ENCODE measurements at regions not wholly inside any gene's neighbourhood (a gene's known extent, or its start where the extent isn't known, plus 50 kb on each side); places are given as distances from the start of the nearest gene placed in this dataset.
"Not testable (repeated sequence)": the region's sequence is repeated elsewhere in the genome, so short reads cannot be mapped to it uniquely, and the experiment has no call there.

DNA sequence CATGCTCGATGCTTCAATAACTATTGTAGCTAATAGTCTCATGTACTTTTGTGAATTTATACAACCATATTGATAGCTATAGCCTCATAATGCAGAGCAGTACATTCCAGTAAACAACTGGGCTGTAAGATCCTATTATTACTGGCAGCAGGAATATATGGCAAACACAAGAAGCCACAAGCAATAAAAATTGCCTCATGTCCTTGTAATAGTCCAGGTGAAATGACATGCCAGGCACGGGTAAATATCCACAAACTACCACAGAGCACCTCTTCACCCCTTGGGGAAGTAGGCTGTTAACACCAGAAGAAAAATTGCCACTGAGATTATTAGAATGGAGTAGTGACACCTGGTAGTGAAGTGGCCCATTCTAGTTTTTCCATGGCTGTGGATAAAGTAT is 158.3 kb downstream of the MTX2 start:
- DNase-seq: no peak

DNA sequence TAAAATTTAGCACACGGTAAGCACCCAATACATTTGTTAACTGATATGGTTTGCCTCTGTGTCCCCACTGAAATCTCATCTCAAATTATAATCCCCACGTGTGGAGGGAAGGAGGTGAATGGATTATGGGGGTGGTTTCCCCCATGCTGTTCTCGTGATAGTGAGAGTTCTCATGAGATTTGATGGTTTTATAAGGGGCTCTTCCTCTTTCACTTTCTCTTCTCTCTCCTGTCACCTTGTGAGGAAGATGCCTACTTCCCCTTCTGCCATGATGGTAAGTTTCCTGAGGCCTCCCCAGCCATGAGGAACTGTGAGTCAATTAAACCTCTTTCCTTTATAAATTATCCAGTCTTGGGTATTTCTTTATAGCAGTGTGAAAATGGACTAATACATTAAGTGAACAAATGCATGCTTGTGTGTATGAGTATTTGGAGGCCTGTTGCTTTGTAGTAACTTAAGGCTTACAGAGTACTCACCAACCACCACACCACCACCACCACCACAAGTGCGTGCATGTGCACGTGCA is 159.8 kb downstream of the MTX2 start:
- DNase-seq: not testable (repeated sequence)

DNA sequence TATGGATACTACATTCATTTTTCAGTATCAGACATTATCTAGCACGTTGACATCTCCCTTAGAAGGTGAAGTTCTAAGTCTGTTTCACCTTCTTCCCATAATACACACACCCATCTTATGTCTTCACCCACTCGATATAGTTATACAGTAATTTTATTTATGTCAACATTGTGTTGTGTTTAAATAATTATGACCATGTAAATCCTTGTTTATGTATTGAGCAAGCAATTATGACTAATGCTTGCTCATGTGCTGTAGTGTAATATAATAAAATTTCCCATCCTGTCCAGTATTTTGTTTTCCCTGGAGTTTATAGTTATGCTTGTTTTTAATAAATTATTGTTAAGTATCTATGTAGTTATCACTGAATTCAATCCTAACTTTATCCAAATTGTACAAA is 163.2 kb downstream of the MTX2 start:
- no peak for DNase-seq

DNA sequence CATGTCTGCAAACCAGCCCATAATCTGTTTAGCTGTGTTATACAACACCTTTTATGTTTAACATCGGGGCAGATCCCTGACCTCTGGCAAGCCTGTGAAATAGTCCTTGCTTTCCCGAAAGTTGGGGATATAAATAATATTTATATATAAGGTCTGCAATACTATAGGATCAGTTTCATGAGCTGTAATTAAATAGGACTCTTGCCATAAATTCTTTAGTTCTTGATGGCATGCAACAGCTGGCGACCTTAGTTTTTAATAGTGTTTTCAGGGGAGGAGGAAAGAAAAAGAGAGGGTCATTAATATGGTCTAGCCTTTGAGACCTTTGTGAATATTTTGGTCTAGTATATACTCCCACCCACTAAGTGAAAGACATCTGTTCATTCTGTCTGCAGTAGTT is 166.5 kb downstream of the MTX2 start:
- DNase-seq: no peak

DNA sequence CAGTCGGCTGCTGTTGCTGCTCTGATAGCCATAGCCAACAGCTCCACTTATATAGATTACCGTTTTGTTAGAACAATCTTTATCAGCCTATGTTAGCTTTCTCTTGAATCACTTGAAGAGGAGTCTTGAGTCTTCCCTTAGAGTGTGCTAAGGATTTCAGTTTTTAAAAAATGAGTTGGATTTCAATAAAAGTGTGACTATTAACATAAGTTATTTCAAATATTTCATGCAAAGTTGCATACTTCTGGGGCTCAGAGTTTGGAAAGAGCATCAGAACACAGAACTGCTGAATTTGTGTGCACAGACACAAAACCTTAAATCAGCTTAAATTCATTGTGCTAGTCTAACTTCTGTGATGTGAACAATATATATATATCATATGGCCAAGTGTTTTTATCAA is 174.7 kb downstream of the MTX2 start:
- DNase-seq: no peak

DNA sequence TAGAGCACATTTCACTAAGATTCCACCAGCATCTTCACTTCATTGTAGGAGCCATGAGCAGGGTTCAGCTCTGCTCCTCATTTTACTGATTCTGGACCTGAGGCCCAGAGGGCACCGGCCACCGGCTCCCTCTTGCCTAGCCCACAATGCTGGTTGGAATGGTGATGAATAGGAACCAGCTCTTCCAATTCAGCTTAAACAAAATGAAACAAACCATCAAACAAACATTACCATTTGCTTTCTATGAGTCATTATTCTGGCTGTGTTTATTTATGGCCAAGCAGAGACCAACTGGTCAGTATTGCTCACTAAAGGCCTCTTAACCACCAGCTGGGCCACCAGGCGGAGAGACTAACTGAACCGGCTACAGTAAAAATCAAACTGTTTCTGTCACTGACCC is 176.7 kb downstream of the MTX2 start:
- DNase-seq: no peak

DNA sequence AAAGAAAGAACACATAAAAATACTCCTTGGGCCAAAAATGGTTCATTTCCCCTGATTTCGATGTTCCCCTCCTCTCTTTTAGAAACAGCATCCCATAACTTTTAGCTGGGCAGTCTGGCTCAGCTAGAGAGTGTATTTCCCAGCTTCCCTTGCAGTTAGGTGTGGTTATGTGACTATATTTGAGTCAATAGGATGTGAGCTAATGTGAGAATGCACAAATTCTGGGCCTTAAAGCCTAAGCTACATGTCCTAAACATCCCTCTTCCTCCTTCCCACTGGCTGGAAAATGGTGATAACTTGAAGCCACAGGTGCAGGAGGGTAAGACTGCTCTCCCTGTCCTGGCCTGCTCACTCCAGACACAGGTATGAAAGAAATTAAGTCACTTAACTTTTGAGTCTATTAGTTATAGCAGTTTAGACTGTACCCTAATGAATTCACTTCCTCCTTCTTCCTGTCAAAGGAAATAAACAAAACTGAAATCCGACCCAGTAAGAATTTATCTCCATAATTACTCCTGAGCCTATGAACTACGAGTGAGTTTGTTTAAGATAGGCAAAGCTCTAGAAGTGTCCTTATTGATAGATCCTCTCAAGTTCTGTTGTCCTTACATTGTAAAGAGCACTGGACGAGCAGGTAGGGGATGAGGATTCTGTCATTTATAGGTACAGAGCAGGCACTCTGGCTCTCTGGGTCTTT is 177.6 kb downstream of the MTX2 start:
- no peak for DNase-seq

DNA sequence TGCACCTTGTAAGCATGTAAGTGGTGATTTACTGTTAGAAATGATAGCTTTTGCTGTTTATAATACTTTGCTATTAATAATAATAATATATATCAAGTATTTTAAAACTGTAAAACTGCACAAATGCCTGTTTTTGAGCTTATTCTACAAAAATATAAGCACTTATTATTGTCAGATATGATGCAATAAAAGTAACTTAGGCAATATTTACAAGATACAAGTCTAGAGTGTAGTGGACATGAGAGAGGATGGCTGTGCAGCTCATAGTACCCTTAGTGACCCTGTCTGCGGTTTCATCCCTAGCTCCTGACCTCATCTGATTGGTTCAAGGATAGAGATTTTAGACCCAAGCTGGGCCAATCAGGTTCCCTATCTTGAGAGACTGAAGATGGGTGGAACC is 178.4 kb downstream of the MTX2 start:
- DNase-seq: no peak

DNA sequence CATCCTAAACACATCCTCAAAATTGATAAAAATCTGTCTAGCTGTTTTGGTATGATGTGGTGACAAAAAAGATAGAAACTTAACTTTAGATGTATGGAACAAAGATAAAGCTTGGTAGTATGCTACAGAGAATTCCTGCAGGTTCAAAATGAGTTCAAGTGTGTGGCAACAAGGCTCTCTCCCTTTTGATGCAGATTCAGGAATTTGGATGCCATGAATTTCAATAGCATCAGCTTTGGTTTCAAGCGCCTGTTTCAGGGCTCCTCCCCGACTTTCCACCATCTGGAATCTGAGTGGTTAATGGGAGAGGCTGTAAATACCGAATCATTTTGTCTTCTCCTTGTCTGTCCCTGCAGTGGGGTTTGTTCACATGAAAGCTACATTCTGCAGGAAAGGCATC is 180.6 kb downstream of the MTX2 start:
- DNase-seq: no peak

DNA sequence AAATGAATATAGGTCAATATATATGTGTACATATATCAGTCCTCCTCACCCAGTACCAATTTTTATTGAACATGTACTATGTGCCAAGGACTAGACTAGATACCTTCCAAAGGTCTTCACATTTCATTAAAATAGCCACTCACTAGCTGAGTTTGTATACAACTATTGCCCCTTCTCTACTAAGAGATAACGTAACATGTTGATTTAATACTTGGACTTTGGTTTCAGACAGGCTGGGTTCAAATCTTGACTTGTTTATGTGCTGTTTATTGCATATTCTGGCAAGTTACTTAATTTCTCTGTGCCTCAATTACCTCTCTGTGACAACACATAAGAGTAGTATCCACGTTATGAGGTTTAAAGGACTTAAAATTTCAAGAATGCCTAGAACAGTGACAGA is 184.5 kb downstream of the MTX2 start:
- no peak for DNase-seq

DNA sequence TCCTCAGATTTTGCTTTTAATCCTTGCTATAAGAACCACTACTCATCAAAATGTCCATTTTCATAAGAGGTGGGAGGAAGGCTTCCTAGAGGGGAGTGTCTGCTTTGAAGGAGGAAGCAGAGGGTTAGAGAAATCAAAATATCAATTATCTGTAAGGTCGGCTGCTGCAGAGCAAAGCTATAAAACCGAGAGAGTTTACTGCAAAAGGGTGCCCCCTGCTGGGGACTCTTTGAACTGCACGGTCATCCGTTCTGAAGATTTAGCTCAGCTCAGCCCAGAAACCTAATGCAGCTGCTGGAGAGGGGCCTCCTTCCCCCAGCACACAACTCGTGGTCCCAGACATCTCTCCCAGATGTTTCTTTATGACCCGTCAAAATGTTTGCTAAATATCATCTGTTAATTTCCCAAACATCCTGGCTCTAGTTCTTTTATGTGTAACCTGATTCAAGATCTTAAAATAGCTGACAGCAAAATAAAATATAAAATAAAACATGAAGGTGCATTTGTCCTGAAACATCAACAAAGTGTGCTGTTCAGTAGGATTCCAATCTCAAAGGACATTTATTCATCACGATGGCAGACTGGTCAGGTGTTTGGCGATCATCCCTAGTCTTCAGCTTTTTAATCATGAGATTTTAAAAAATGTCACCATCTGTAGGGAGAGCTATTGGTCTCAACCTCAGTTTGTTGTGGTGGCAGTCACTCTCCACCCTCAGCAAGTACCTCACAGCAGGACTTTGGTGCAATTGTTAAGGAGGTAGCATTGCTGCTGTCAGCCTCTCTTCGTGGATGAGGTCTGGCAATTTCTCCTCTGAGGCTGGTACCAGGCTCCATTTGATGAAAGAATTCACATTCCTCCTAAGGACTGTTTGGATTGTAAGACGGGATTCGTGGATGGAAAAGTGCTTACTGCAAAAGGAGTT is 185.9 kb downstream of the MTX2 start:
- peak in 1 of 2 experiments; percentile 68 for DNase-seq

DNA sequence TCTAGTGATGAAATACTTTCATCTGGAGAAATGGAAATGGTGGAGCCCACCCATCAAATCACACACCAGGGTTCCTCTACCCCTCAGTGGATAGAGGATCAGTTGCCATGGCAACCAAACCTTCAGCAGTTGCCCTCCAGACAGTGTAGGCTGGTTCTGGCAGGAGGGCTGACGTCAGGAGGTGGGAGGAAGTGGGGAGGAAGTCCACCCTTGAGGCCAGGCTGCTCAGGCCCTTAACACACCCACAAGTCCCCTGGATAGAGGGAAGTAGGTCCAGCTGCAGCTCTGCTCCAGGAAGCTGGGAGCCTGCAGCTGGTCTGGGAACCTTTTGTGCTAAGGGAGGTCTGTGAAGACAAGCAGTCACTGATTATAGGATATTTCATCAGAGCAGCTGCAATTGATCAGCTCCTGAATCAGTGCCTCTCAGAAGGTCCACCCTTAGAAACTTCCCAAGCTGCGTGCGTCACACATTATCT is 186.6 kb downstream of the MTX2 start:
- DNase-seq: no peak

DNA sequence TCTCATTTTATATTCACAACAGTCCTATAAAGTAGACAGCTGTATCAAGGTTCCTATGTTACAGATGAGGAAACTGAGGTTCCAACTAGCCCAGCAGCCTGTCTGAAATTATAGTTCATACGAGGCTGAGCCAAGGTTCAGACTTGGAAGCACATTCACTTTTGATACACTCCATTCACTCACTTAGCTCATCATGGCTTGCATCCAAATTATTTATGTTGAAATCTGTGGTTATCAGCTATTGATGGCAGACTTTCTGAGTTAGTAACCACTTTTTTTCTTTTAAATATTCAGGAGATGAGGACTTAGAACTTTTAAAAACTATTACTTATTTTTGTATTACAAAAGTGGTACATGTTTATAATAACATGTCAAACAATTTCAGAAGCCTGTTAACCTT is 188.2 kb downstream of the MTX2 start:
- DNase-seq: no peak

DNA sequence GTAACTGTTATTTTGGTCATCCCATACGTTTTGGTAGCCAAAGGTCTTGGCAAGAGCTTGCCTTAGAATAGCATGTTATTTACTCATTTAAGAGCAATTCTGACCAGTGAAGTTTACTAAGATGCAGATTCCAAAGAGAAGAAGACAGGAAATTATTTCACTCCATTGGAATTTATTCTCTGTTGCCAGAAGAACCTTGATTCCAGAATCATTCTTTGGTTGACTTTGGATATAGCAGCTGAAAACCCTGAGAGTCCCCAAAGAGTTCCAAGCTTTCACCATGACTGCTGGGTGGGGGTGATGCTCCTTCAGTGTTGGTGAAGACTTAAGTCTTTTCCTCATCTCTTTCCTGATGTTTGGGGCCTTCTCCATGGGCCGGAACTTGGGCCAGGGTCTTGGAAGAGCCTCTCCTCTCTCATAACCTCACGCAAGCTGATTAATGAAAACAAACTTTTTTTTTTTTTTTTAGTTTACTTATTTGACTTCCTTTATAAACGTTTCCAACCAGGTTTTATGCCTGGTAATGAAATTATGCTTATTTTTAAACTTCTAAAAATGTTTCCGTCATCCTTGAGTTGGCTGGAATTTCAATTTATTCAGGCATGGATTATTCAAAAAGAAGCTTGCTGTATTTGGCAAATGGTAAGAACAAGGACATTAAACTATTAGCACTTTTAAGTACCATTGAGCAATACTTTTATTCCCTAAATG is 192.0 kb downstream of the MTX2 start:
- DNase-seq: no peak

DNA sequence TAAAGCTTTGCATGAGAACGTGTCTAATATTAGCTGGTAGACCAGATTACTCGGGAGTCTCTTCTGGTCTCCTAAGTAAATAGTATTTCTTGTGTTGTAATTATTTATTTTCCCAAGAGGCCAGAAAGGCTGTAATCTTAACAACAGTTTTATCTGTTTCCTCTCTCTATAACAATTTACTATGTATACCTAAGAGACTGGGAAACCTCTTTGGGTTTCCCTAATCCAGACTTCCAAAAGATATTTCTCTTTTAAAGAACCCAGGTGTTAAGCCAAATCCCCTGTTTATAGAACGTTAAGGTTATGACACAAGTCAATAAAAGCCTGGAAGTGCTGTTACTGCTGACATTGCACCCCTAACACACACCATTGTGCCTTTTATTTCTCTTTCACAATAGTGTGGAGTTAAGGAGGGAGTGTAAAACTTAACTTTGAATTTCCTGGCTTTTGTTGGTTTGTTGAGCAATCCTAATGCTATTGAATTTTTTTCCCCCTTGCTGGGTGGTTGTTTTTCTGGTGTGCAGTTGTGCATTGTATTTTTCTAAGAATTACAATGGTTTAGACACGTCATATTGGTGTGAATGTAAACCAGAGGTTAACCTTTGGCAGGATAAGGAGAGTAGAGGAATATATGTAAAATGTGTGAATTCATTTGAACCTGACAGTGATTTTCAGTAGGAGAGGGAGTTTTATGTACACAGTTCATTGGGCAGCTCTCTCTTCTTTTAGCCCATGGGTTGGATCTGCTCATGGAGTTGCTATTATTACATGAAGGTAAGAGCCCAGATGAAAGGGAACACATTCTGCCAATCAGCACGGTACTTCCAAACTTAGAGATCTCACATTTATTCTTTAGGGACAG is 192.8 kb downstream of the MTX2 start:
- no peak for DNase-seq

DNA sequence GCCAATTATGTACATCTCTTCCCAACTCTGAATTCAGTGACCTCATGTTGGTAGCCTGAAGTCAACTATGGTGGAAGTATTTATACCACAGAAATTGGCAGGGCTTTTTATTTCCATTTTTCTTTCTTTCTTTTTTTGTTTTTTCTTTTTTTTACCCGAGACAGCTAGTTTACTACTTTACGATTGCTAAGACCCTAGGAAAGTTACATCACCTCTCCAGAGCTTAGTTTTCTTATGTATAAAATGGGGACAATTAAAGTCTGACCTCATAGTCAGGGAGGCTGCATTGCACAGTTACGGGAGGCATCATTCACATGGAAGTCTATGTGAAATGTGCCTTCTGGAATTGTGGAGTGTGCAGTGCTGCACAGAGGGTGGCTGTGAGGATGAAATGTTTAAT is 194.3 kb downstream of the MTX2 start:
- no peak for DNase-seq

DNA sequence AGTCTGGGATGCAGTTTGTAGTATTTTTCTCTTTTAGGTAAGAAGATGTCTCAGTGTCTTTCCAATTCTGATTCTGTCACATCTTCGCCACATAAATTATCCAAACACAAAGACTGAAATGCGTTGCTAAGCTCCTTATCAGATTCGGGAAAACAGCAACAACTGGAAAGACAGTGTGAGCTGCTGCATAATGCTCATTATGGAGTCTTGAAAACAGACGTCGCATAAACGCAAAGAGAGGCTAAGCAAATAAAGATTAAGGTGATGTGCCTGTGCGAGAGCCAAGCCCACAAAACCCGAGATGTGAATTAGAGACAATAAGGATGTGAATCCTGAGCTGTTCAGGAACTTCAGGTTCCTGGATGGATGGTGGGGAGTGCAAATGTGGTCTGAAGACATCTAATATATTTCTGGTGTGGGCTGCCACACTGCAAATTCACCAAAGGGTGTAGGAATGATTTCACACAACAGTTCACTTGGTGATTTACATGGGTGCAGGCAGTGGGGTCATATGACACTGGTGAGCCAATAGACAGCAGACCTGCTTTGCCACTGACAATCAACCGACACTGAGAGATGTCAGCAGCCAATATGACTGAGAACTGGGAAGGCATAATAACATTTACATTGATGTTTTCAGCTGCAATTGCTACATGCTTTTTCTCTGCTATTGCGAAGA is 195.8 kb downstream of the MTX2 start:
- DNase-seq: no peak

DNA sequence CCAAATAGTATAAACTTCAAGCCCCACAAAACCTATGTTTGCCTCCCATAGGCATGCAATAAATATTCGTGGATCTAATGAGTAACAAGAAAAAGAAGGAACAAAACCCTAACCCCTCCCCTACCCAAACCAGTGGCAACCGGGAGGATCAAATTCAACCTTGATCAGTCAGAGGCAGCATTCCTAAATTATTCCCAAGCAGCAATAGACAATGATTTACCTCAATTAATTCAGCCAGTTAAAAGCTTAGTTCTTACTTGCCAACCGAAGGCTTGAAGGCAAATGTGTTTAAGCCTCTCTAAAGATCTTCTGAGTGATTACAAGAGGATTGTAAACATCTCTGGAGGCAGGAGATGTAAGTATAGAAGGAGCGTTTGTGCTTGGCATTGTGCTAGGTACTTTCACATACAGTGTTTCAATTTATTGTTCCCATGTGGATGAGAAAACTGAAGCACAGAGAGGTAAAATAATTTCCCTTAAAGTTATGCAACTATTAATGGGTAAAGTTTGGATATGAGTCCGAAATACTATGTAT is 197.7 kb downstream of the MTX2 start:
- DNase-seq: no peak

DNA sequence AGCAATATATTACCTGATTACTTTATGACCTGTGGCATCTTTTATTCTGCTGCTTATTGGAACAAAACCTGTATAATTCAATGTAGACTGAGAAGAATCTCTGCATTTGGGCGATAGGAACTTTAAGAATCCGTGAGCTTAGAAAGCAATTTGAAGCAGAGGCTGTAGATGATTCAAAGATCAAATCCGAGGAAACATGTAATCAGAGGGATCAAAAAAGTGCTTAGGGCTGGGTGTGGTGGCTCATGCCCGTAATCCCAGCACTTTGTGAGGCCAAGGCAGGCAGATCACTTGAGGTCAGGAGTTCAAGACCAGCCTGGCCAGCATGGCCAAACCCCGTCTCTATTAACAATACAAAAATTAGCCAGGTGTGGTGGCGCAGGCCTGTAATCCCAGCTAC is 198.4 kb downstream of the MTX2 start:
- DNase-seq: no peak

DNA sequence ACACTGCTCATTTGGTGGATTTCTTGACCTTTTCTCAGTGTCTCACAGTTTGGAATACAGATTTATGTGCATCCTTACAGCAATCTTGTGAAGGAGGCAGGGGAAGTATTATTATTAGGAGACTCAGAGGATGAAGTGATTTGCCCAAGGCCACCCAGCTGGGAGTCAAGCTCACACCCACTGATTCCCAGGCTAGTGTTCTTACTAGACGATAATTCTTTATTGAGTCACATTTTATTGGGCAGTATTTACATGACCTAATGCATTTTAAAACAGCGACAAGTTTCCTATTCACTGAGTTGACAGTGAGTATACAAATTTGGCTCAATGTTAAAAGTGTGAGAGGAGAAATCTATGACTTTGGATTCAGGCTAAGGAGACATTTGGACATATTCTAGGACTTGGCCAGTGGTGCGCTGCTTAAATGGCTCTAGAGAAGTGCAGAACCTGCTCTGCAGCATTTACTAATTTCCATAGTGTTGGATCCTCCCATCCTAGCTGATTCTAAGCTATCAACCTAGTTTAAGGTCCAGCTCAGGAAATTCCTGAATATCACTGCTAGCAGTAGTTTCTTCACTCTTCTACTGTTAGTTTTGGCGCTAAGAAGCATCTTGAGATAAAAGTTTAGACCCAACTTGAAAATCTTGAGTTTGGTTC is 199.3 kb downstream of the MTX2 start:
- DNase-seq: no peak

DNA sequence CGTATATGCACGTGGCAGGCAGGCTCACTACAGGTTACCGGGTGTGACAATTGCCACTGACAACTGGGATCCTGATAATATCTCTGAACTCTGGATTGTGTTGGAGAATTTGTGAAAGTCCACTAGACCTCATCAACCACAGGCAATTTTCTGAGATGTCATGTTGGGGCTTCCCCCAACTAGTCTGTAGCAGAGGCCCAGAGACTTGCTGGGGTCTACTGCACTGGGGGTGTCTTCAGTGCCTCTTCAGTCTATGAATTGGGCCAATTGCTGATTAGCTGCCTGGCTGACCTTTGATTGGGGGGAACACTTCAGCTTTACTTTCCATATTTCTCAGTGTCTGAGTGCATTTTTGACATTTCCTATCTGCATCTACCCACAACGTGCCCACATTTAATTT is 201.5 kb downstream of the MTX2 start:
- no peak for DNase-seq
